AG04449 (cell line): ENCODE measurements at regions not wholly inside any gene's neighbourhood (a gene's known extent, or its start where the extent isn't known, plus 50 kb on each side); places are given as distances from the start of the nearest gene placed in this dataset.

Source experiments
- CTCF ChIA-PET: fragments of 350-600 bp; formaldehyde crosslinking; extraction: SDS; loops from one replicate; lab custom pipeline; 2021; ENCODE audit warnings: antibody characterized with exemption; lab: Yijun Ruan, JAX
- POLR2A ChIA-PET: fragments of 400-600, 350-600 bp; formaldehyde crosslinking; extraction: SDS; loops from one replicate; lab custom pipeline; 2020; ENCODE audit warnings: antibody characterized with exemption, inconsistent platforms; lab: Yijun Ruan, JAX
- DNase-seq: peaks from one replicate; pipeline ENCODE4 v3.0.0-alpha.2; 2010; ENCODE audit warnings: low read depth, low spot score
- H3K4me3 ChIP-seq: 2 replicates; pipeline ENCODE4 v1.5.1; 2011; ENCODE audit warnings: low read depth, mild to moderate bottlenecking, control low read depth, low read length
- TF ChIP-seq, protein P1 (sequence below): IDR thresholded peaks from one replicate; pipeline ENCODE4 v1.5.1; 2011; ENCODE audit warnings: mild to moderate bottlenecking, moderate library complexity, low read length, control low read depth, inconsistent platforms; ENCODE audit not compliant: insufficient read depth; ENCODE audit errors: missing control alignments

GRCh38 chr13:67369895-67370660 is 139.9 kb upstream of the PCDH9 start:
- POLR2A ChIA-PET: no interaction called here
- peak; percentile 3 for DNase-seq

DNA sequence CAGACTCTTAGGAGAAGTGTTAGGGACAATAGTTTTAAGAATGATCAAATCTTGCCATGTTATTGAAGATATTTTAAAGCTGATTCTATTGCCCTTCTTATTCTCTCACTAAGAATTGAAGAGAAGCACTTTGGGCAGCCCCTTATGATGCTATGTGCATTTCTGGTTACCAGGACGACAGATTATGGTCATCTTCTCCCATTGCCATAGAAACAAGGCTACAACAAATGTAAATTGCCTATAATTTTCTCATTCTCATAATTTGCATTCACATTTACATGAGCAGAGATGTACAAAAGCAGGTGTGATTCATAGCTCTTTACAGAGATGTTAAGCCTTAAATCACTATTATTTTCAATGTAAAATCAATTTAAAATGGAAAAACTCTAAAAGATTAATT is 137.3 kb upstream of the PCDH9 start:
- no peak overlapping the region for H3K4me3 ChIP-seq
- no peak for DNase-seq
- ChIA-PET CTCF (no interaction called here), POLR2A (no interaction called here)
- TF ChIP-seq, protein P1, sequence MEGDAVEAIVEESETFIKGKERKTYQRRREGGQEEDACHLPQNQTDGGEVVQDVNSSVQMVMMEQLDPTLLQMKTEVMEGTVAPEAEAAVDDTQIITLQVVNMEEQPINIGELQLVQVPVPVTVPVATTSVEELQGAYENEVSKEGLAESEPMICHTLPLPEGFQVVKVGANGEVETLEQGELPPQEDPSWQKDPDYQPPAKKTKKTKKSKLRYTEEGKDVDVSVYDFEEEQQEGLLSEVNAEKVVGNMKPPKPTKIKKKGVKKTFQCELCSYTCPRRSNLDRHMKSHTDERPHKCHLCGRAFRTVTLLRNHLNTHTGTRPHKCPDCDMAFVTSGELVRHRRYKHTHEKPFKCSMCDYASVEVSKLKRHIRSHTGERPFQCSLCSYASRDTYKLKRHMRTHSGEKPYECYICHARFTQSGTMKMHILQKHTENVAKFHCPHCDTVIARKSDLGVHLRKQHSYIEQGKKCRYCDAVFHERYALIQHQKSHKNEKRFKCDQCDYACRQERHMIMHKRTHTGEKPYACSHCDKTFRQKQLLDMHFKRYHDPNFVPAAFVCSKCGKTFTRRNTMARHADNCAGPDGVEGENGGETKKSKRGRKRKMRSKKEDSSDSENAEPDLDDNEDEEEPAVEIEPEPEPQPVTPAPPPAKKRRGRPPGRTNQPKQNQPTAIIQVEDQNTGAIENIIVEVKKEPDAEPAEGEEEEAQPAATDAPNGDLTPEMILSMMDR: no peak

More at GRCh38 chr13:67369895-67370660, 139.9 kb upstream of the PCDH9 start:
- H3K4me3 ChIP-seq: no peak overlapping the region
- CTCF ChIA-PET: no interaction called here
- TF ChIP-seq, protein P1: no peak

DNA sequence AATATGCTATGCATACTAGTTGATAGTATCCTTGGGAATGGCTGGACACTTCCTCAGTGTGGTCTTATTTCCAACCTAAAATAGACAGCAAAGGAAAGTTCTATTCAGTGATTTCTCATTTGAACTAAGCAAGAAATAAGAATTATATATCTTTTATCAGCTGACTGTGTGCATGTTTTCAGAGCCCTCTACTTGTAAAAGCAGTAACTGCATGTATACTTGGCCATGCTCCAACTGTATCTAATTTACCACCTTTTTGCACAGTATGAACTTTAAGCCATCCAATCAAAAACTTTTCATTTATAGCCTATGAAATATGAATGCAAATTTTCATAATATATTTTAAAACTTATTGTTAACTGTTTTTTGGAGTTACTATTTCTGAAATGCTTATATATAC is 136.4 kb upstream of the PCDH9 start:
- ChIA-PET CTCF (no interaction called here), POLR2A (no interaction called here)
- TF ChIP-seq, protein P1: no peak
- H3K4me3 ChIP-seq: no peak overlapping the region
- no peak for DNase-seq

DNA sequence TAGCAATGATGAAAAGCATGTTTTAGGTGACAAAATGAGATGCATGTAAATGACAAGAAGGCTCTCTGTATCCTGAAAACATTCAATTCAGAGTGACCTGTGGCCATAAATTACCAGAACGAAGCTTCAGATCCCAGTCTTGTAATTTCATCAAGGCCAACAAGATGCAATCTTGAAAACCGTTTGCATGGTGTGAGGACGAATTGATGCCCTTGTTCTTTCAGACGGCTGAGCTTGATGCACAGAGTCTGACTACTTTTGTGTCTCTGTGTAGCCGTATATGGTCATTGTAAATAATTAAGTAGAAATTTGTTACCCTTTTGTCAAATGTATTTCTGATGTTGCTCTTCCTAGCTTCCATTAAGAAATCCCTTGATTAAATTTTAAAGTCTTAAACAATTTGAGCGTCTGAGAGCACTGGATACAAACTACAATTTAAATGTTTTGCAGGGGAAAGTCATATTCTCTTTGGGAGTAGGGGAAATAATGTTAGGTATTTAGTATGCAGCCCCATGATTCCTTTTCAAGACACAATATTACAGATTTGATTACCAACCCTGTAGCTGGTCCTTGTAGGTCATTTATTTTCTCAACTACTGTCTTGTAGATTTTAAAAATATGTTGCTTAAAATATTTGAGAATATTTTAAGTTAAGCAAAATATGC is 125.8 kb upstream of the PCDH9 start:
- TF ChIP-seq, protein P1: no peak
- DNase-seq: no peak
- CTCF ChIA-PET: no interaction called here
- no peak overlapping the region for H3K4me3 ChIP-seq
- POLR2A ChIA-PET: no interaction called here

DNA sequence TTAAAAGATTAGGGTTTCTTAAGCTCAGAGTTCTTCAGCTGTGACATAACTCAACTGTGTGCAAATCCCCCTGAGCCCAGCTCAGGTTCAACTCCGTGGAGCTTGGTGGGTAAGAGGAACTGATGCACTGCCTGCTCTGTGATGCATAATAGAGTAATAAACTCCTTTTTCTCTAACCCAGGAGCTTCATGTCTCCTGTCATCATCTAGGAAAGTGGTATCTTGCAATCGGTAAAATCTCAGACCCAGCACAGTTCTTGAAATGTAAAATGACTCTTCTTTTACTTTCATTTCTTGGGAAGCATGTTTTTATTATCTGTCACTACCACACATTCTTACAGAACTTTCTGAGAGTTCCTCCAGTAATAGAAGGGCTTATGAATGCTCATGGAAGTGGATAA is 123.8 kb upstream of the PCDH9 start:
- POLR2A ChIA-PET: no interaction called here

GRCh38 chr13:67353031-67353430 is 122.9 kb upstream of the PCDH9 start:
- DNase-seq: no peak
- ChIA-PET CTCF (no interaction called here), POLR2A (no interaction called here)
- TF ChIP-seq, protein P1: no peak
- H3K4me3 ChIP-seq: no peak overlapping the region

More for the DNA sequence above, 123.8 kb upstream of the PCDH9 start:
- CTCF ChIA-PET: no interaction called here
- H3K4me3 ChIP-seq: no peak overlapping the region
- TF ChIP-seq, protein P1: no peak
- no peak for DNase-seq
